GM19468 (cell line): ENCODE measurements at regions not wholly inside any gene's neighbourhood (a gene's known extent, or its start where the extent isn't known, plus 50 kb on each side); places are given as distances from the start of the nearest gene placed in this dataset.

Experiments used
- ATAC-seq: cut with Tn5 transposase; IDR thresholded peaks from one replicate; pipeline ENCODE4 v1.9.1; 2021; ENCODE audit warnings: mild to moderate bottlenecking, moderate library complexity, moderate number of reproducible peaks; ENCODE audit not compliant: unreplicated experiment; ENCODE audit errors: extremely low read depth

DNA sequence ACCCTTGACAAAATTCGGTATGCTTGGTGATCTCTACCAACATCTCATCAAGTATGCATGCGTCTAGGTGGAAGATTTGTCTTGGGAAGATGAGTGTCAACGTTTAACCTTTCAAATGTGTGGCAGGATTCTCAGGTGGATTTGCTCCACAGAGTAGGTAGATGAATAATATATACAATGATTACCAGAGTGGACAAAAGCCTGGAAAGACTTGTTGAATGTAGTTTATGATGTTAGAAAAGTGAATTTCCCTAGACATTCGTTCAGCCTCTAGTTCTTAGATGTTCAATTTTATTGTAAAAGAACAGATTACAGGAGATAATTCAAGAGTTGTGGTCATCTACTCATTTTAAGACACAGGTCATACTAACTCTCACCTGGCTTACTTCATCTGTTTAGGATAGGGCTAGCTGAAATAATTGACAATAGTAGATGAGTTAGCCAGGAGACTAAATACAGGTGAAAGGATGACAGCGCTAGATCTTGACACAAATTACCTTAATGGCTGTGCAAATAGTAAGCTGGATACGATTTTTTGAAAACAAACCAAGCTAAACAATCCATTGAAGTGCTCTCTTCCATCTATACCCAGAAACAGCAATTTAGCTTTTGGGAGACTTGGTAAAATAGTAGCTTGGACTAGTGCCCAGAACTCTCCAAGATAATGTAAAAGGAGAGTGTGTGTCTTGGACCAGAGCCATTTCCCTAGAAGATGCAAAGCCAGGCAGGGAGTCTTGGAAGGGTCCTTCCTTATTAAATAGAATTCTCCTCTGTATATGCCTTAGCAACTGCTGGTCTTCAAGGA lies 168.0 kb downstream of the DACT1 start:
- ATAC-seq: no peak

DNA sequence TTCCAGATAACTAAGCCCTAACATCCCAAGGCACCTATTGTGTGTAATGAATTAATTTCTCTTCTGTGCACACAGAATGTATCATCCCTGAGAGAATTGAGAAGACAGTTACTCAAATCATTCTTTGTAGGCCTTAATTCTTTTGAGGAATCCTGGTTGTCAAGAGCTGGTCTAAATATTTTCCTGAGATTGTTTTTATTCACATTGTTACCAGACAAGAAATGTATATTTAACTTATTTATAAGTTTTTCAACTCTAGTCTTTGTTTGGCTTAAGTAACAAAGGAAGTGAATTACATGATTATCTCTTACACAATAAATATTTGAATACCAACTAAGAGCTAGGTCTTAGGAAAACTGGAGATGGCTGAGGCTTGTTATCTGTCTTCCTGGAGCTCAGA lies 169.4 kb downstream of the DACT1 start:
- ATAC-seq: no peak

DNA sequence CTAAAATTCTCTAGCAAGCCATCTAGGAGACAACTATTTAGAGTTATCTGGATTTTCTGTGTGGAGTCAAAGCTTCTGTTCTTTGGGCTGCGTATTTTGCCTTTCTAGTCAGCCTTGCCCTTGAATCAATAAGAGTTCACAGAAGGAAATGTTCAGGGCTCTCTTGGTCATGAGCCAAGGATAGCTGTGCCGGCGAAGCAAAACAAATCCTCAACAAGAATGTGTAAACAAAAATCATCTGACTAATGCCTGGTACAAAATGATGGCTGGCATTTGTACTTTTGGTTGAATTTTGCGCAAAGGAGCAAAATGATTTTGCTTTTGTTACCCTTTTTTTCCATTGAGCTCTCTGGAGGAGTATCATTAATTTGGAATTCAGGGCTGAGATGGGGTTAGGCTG lies 171.1 kb downstream of the DACT1 start:
- ATAC-seq: no peak

DNA sequence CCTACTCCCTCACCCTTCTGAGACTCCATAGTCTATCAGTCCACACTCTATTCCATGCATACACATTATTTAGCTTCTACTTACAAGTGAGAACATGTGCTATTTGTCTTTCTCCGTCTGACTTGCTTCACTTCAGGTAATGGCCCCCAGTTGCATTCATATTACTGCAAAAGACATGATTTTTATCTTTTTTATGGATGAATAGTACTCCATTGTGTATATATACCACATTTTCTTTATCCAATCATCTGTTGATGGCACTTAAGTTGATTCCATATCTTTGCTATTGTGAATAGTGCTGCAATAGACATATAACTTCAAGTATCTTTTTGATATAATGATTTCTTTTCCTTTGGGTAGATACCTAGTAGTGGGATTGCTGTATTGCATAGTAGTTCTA lies 171.8 kb downstream of the DACT1 start:
- ATAC-seq: no peak

DNA sequence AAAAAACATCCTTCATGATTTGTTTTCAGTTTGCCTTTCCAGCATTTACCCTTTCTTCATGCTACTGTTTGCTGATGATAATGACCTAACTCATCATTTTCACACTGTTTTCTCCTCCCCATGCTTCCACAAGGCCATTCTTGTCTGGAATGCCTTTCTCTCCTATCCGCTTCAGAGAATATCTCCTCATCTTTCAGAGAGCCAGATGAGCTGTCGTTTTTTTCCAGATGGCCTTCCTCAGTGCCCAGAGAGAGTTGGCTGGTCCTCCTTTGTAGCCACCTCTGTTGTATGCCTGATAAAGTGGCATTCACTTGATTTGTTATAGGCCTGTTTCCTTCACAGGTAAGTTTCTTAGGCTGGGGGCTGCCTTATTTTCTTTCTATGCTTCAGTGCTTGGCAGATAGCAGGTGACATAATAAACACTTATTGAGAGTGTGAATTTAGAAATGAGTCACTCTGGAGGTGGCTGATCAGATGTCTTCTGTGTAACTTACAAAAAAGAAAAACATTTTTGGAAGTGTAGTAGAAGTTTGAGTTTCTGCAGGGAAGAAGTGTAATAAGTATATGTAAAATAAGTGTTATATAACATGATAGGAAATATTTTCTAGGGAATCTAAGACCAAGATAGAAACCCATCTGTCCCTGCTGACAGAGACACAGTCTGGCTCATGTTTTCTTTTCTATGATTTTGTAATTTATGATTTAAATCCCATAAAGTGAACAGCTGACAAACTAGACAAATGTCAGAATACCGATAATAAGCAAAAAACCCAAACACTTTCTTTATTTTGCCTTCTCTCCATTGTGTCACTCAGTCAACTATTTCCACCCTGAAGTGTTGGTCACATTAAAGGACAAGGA lies 174.5 kb downstream of the DACT1 start:
- peak; percentile 36 for ATAC-seq

DNA sequence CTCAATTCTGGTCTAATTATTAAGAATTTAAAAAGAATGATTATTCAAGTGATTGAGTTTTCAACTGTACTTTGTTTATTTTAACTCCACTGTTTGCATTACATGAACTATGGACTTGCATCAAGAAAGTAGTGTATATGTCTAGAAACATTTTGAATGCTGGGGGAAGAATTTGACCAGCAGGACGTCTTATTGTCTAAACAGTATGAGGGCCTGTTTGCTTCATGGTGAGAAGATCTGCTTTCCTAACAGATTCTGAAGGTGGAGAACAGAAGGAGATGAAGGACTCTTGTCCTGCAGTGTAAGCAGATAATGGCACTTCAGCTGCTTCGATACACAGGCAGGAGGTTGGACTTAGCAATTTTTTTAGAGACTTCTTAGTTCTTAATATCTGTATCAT lies 176.0 kb downstream of the DACT1 start:
- no peak for ATAC-seq

DNA sequence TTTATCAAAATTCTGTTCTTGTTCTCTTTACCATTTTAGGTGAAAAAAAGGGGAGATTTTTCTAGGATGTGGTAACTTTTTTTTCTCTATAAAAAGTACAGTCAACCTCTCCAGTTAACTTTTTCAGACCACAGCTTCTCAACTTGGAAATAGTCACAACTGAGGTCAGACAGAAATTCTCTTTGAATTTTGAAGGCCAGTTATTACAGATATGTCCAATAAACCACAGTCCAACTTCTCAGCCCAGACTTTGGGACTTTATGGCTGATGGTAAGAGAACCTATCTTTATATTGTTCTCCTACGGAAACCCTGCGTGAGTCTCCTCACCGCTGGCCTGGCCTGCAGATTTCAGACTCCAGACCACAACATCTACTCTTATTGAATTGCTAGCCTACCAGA lies 176.7 kb downstream of the DACT1 start:
- no peak for ATAC-seq

DNA sequence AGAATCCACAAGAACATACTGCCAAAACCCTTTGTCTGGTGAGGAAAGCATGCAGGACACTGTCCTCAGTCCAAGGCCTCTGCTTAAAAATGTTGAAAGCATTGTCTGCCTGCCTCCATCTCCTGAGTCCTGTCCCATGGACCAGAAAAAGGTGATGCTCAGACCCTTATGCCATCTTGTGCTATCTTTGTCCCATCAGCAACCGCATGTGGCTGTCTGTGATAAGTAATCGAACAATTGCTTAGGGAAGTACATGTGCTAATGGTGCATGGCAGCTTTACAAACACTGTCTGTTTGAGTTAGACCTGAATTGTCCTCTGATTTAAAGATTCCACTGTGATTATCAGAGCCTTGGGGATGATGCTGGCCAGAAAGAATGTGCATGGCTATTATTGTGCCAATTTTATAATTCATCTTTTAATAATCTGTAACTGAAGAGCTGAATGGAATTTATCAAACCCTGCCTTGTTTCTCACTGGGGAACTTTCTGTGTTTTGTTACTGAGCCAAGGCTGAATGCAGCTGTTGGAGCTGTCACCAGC lies 177.5 kb downstream of the DACT1 start:
- ATAC-seq: no peak

DNA sequence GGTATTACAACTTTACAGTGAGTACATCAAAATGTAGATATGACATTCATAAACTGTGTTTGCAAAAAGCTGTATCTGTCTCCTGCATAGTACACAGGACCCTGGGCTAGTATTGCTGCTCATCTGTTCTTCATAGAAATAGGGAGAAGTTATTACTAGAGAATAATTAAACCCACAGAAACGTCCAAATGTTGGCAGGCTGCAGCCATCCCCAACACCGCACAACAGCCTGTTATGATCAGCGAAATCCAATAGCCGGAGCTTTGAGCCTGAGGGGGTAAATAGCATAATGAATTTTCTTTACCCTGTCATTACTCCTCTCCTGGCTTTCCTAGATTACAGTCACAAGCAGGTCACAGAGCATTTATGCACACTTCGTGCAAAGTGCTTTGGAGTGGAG lies 178.0 kb downstream of the DACT1 start:
- no peak for ATAC-seq

DNA sequence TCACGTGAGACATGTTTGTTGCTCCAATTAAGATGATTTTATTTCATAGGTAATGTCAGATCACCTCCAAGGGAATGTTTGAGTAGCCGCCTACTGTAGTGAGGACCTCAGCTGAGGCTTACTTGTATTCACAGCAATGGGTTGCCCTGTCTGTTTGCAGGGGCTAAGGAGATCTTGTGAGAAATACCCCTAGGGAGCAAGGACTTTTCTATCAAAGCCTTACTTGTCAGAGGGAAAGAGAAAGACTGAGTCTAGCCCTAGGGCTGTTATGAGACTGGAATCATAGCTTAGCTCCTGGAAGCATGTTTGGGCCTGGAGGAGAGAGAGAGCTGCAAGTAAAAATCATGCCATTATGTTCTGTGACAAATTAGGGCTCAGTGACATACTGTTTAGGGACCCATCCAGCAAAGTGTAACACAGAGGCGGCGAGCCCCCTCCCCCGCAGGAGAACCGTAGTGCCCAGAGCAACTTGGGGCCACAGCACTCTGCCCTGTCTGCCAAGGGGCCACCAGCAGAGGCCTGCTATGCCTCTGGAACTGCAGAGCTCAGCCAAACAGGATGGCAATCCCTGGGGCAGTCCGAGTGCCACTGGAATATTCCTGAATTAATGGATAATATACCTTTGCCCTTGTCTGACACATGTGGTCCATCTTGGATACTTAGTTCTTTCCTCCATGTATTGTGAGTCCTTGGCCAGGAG lies 178.8 kb downstream of the DACT1 start:
- no peak for ATAC-seq

DNA sequence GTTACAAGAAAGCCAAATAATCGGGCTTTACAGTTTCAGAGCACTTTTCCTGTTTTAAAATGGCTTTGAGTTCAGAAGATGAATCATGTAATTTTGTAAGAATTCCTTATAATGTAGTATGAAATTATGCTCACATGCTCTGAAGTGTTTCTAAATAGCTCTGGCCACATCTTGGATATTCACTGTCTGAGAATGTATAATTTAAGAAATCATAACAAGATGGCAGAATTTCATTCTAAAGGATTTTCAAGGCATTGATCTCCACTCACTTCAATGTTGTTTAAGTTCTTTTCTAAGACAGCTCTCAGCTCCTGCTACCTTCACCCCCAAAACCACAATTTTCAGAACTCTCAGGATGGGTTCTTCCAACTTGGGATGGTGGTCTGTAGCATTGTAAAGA lies 180.1 kb downstream of the DACT1 start:
- no peak for ATAC-seq

DNA sequence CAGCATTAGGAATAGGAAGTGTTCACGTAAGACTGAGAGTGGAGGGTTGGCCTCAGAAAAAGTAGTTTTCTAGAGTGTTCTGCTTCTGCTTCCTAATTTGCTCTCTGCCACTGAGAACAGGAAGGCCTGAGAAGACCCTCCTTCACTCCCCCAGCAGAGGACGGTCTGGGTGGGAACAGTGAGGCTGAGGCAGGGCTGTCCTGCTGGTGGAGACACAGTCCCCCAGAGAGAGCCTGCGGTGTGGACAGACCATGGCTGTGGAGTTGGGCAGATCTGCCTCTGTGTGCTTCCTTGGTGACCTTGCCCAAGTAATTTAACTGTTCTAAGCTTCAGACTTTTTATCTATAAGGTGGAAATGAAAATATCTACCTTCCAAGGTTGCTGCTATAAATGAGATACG lies 182.3 kb downstream of the DACT1 start:
- no peak for ATAC-seq

DNA sequence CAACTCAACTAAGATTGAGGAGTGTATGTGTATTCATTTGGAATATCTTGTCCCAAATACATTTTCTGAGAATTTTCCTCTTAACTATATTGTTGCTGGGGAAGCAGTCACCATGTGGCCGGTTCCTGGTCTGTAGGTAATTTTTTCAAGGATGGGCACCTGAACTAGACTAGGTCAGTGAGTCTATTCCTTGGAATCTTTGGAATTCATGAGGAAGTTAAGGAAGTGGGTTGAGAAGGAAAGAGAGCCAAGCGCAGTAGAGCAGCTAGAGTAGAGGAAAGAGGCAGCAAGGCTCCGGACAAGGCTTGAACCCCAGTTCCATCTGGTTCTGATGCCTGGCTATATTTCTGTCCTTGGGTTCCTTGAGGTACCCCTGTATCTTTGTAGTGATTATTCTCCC lies 183.7 kb downstream of the DACT1 start:
- ATAC-seq: no peak

DNA sequence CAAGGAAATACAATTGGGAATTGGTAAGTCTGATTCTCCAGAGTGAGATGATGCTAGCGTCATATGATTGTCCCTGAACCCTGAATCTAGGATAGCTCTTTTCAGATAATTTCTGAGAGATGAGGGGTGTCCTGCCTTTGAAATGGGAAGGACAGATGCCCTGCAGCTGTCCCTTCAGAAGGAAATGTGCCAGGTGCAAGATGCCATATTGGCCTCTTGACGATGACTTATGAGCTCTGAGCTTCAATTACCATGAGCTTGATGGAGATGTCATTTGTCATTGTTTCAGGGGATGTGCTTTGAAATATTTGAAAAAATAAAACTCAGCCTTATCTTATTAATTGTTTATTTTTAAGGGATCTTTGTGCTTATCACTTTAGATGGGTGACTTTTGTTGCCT lies 185.1 kb downstream of the DACT1 start:
- no peak for ATAC-seq

DNA sequence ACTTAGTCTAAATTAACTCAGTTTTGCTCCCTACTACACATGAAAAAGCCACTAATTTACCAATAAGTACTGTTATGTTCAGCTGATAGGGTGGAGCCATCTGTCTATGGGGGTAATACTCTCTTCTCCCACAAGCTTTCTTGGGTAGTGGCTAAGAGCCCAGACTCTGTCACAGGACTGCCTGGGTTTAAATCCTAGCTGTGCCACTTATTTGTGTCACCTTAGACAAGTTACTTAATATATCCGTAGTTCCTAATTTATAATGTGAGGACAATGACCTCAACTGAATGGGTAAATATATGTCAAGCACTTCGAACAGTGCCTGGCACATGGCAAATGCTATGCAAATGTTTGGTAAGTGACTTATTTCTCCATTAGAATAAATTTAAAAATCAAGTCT lies 185.6 kb downstream of the DACT1 start:
- ATAC-seq: no peak

DNA sequence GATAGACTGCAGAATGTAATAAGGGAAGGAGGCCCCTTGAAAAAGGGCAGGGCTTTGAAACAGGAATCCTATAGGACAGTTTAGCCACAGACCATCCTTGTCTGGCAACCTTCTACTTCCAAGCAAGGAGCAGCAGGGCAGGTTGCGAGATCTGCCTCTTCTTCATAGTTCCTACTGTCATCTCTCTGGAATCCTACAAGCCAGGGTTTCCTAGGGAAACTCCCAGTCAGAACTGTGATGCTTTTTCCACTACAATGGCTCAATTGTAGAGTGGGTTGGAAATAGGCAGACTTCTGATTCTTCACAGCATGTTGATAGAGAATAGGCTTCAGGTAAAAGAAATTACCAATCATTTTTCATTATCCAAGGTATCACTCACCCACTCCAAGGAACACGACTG lies 186.3 kb downstream of the DACT1 start:
- ATAC-seq: no peak

DNA sequence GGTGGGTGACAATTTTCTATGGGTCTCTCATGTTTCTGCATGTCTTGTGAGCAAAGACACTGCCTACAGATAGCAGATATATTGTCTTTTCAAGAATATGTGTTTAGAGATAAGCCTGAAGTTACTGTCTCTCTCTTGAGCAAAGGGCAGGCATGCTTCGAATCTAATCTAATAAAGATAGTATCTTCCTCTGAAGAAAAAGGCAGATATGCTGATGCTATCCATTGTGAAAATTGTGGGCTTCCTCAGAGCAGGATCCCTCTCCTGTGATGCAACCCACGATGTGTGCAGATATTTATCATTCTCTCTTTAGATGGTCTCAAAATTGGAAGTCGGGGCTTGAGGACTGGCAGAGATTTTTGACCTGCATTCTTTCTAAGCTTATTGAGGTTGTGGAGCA lies 187.0 kb downstream of the DACT1 start:
- no peak for ATAC-seq

DNA sequence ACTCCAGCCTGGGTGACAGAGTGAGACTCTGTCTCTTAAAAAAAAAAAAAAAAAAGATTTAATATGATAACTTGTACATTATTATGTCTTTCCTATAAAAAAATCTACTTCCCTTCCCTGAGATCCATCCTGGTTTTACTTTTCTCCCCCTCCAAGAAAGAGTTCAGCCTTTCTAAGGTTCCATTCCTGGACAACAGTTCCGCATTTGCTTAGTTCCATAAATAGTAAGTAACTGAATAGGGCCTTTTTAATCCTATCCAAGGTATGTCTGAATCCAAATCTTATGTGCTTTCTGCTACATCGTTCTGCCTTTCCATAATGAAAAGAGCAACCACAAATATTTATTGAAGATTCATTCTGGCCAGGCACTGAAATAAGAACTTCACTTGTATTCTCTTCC lies 187.8 kb downstream of the DACT1 start:
- ATAC-seq: no peak

DNA sequence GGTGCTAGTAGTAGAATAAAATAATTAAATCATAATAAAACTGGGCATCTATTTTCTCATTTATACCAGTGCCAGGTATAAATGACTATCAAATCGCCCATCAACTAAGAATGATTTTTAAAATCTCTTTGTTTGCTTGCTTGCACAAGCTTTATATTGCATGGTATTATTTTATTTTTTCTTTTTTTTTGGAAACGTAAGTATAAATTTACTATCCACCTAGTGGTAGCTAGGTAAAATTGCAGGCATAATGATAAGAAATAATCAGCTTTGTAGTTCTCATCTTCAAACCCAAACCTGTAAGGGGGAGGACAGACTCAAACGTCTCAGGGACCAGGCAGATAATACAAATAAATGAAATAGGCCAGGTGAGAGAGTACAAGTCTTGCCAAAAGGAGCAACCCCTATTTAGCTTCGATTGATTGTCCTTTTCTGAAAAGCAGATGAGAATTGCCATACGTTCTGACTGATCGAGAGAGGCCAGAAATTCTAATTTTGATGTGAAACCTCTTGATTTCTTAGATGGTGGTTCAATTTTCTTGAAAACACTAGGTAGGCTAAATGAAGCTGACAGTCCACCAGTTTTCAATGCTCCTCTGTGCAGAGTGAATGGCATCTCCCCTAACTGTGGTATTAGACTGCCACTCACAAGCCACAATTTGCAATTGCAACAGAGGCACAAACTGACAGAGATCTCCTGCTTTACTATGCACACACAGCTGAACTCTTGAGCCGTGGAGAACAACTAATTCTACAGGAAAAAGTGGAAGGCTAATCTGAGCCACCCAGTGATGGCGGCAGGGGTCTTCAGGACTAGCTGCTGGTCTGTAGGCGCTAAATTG lies 189.3 kb downstream of the DACT1 start:
- no peak for ATAC-seq

DNA sequence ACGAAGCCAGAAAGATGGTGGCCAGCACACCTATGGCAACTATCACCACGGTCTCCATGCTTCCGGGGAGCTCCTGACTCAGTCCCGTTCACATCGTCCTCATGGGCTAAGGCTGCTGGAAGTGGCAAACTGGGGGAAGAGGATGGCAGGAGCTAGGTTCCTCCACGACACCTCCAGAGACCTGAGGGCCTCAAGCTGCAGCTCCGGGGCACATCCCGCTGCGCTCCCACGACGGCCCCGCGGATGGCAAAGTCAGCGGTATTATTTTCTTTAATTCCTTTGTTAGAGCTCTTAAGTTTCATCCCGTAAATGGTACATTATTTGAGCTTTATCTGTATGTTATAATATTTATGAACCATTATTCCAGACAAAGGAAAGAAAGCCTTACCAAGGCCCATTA lies 190.5 kb downstream of the DACT1 start:
- no peak for ATAC-seq
